GM18517 (cell line): ENCODE measurements at regions not wholly inside any gene's neighbourhood (a gene's known extent, or its start where the extent isn't known, plus 50 kb on each side); places are given as distances from the start of the nearest gene placed in this dataset.
"Not testable (repeated sequence)": the region's sequence is repeated elsewhere in the genome, so short reads cannot be mapped to it uniquely, and the experiment has no call there.

ENCODE experiments used
- ATAC-seq: cut with Tn5 transposase; IDR thresholded peaks from one replicate; pipeline ENCODE4 v1.9.1; 2021; ENCODE audit warnings: mild to moderate bottlenecking, moderate library complexity; ENCODE audit not compliant: unreplicated experiment

GRCh38 chr5:165004175-165004574 is 1498.8 kb downstream of the MAT2B start:
- ATAC-seq = no peak

- no peak for ATAC-seq
Observed at GRCh38 chr5:165014439-165014838, 1509.0 kb downstream of the MAT2B start.

GRCh38 chr5:165015126-165015525 is 1509.7 kb downstream of the MAT2B start:
- no peak for ATAC-seq

- no peak for ATAC-seq
Observed at GRCh38 chr5:165015547-165015946, 1510.1 kb downstream of the MAT2B start.

- no peak for ATAC-seq
Observed at GRCh38 chr5:165026971-165027370, 1521.6 kb downstream of the MAT2B start.

GRCh38 chr5:165028356-165028755 is 1522.9 kb downstream of the MAT2B start:
- no peak for ATAC-seq

GRCh38 chr5:165029099-165029870 is 1523.9 kb downstream of the MAT2B start:
- no peak for ATAC-seq

GRCh38 chr5:165030971-165031370 is 1525.6 kb downstream of the MAT2B start:
- ATAC-seq = no peak

- ATAC-seq = no peak
Observed at GRCh38 chr5:165031371-165031770, 1526.0 kb downstream of the MAT2B start.

- no peak for ATAC-seq
Observed at GRCh38 chr5:165035520-165035919, 1530.1 kb downstream of the MAT2B start.

GRCh38 chr5:165039748-165040147 is 1534.3 kb downstream of the MAT2B start:
- ATAC-seq = no peak

GRCh38 chr5:165045941-165046340 is 1540.5 kb downstream of the MAT2B start:
- not testable (repeated sequence) for ATAC-seq

- ATAC-seq = no peak
Observed at GRCh38 chr5:165055476-165055875, 1550.1 kb downstream of the MAT2B start.

- ATAC-seq = no peak
Observed at GRCh38 chr5:165057145-165057544, 1551.7 kb downstream of the MAT2B start.

- ATAC-seq = no peak
Observed at GRCh38 chr5:165066751-165067385, 1561.4 kb downstream of the MAT2B start.

GRCh38 chr5:165076686-165077085 is 1571.3 kb downstream of the MAT2B start:
- ATAC-seq = no peak

- no peak for ATAC-seq
Observed at GRCh38 chr5:165079389-165079788, 1574.0 kb downstream of the MAT2B start.

GRCh38 chr5:165083394-165083793 is 1578.0 kb downstream of the MAT2B start:
- no peak for ATAC-seq

GRCh38 chr5:165086465-165086864 is 1581.0 kb downstream of the MAT2B start:
- no peak for ATAC-seq

GRCh38 chr5:165094782-165095181 is 1589.4 kb downstream of the MAT2B start:
- no peak for ATAC-seq

- ATAC-seq = no peak
Observed at GRCh38 chr5:165101709-165102108, 1596.3 kb downstream of the MAT2B start.

GRCh38 chr5:165104611-165105010 is 1599.2 kb downstream of the MAT2B start:
- no peak for ATAC-seq
